LHCN-M2 (cell line): ENCODE measurements at regions not wholly inside any gene's neighbourhood (a gene's known extent, or its start where the extent isn't known, plus 50 kb on each side); places are given as distances from the start of the nearest gene placed in this dataset.

Source experiments
- DNase-seq: peaks from one replicate; pipeline ENCODE4 v3.0.0-alpha.2; 2012; ENCODE audit warnings: low read depth

GRCh38 chr5:23579566-23579965 lies 72.2 kb downstream of the PRDM9 start:
- no peak for DNase-seq

GRCh38 chr5:23583081-23583480 lies 75.7 kb downstream of the PRDM9 start:
- DNase-seq, result no peak

GRCh38 chr5:23588841-23589326 lies 81.5 kb downstream of the PRDM9 start:
- DNase-seq, result no peak

GRCh38 chr5:23591250-23591649 lies 83.8 kb downstream of the PRDM9 start:
- no peak for DNase-seq

- DNase-seq, result no peak
These were observed 99.5 kb downstream of the PRDM9 start for GRCh38 chr5:23606927-23607326.

- no peak for DNase-seq
These were observed 105.3 kb downstream of the PRDM9 start for GRCh38 chr5:23612701-23613100.

- DNase-seq, result no peak
These were observed 106.2 kb downstream of the PRDM9 start for GRCh38 chr5:23613566-23613965.

GRCh38 chr5:23614422-23614821 lies 107.0 kb downstream of the PRDM9 start:
- DNase-seq, result no peak

- DNase-seq, result no peak
These were observed 119.6 kb downstream of the PRDM9 start for GRCh38 chr5:23626961-23627360.

GRCh38 chr5:23627976-23628375 lies 120.6 kb downstream of the PRDM9 start:
- DNase-seq, result no peak

- DNase-seq, result no peak
These were observed 122.0 kb downstream of the PRDM9 start for GRCh38 chr5:23629396-23629795.

- no peak for DNase-seq
These were observed 124.1 kb downstream of the PRDM9 start for GRCh38 chr5:23631302-23632045.

- DNase-seq, result no peak
These were observed 128.5 kb downstream of the PRDM9 start for GRCh38 chr5:23635938-23636337.

- no peak for DNase-seq
These were observed 131.9 kb downstream of the PRDM9 start for GRCh38 chr5:23639326-23639725.

GRCh38 chr5:23648656-23649055 lies 141.2 kb downstream of the PRDM9 start:
- DNase-seq, result no peak

GRCh38 chr5:23649594-23649993 lies 142.2 kb downstream of the PRDM9 start:
- no peak for DNase-seq

- DNase-seq, result no peak
These were observed 148.3 kb downstream of the PRDM9 start for GRCh38 chr5:23655674-23656073.

GRCh38 chr5:23675456-23675855 lies 168.0 kb downstream of the PRDM9 start:
- no peak for DNase-seq

GRCh38 chr5:23677996-23678395 lies 170.6 kb downstream of the PRDM9 start:
- DNase-seq, result no peak

- no peak for DNase-seq
These were observed 176.7 kb downstream of the PRDM9 start for GRCh38 chr5:23684103-23684502.

- DNase-seq, result no peak
These were observed 196.8 kb downstream of the PRDM9 start for GRCh38 chr5:23703940-23704855.

GRCh38 chr5:23717486-23717885 lies 210.1 kb downstream of the PRDM9 start:
- no peak for DNase-seq

GRCh38 chr5:23718564-23718963 lies 211.2 kb downstream of the PRDM9 start:
- no peak for DNase-seq
